CD4-positive, CD25-positive, alpha-beta regulatory T cell (primary cell): ENCODE measurements at regions not wholly inside any gene's neighbourhood (a gene's known extent, or its start where the extent isn't known, plus 50 kb on each side); places are given as distances from the start of the nearest gene placed in this dataset.
"Not testable (repeated sequence)": the region's sequence is repeated elsewhere in the genome, so short reads cannot be mapped to it uniquely, and the experiment has no call there.

Experiments
- ATAC-seq, 2 donors: fragments of 150-1000 bp; cut with Tn5 transposase; one replicate each; pipeline ENCODE4 v1.10.0; 2021; ENCODE audit warnings: low read depth in 2 of 2, moderate number of reproducible peaks in 2 of 2, moderate library complexity in 1 of 2
- DNase-seq, 3 donors: peaks; one replicate each; pipeline versions ENCODE4 v3.0.0 to v3.0.0-alpha.2; 2012 to 2022; ENCODE audit warnings: mixed read lengths in 1 of 3
- H3K27ac ChIP-seq: one replicate; pipeline ENCODE4 v1.7.0; 2013; ENCODE audit warnings: mild to moderate bottlenecking, low read length; ENCODE audit not compliant: insufficient read depth, poor library complexity, severe bottlenecking
- H3K27me3 ChIP-seq: one replicate; pipeline ENCODE4 v1.7.0; 2013; ENCODE audit warnings: low read length; ENCODE audit not compliant: control insufficient read depth, insufficient read depth
- H3K36me3 ChIP-seq: one replicate; pipeline ENCODE4 v1.7.0; 2013; ENCODE audit warnings: mild to moderate bottlenecking, low read length, moderate library complexity; ENCODE audit not compliant: control insufficient read depth, insufficient read depth
- H3K4me1 ChIP-seq: 2 replicates; pipeline ENCODE4 v1.7.0; 2013; ENCODE audit warnings: mild to moderate bottlenecking, low read length; ENCODE audit not compliant: insufficient read depth, control insufficient read depth, poor library complexity, severe bottlenecking
- H3K4me3 ChIP-seq: one replicate; pipeline ENCODE4 v1.7.0; 2013; ENCODE audit warnings: low read depth, mild to moderate bottlenecking, low read length, moderate library complexity
- H3K9me3 ChIP-seq, 2 experiments: 1 replicate in 1 of 2; 2 replicates in 1 of 2; pipeline ENCODE4 v1.7.0; 2013; ENCODE audit warnings: low read length in 2 of 2, mild to moderate bottlenecking in 1 of 2, moderate library complexity in 1 of 2; ENCODE audit not compliant: control insufficient read depth in 2 of 2
- H3K27ac Mint-ChIP-seq, 3 donors: one replicate each; pipeline ENCODE4 v1.8.0; 2020 to 2022; ENCODE audit warnings: mild to moderate bottlenecking in 3 of 3, mixed read lengths in 3 of 3, moderate library complexity in 2 of 3
- H3K27me3 Mint-ChIP-seq: one replicate; pipeline ENCODE4 v1.8.0; 2022; ENCODE audit warnings: mild to moderate bottlenecking, mixed read lengths
- H3K36me3 Mint-ChIP-seq: one replicate; pipeline ENCODE4 v1.8.0; 2020; ENCODE audit warnings: mixed read lengths
- H3K4me1 Mint-ChIP-seq, 4 donors: one replicate each; pipeline ENCODE4 v1.8.0; 2020 to 2022; ENCODE audit warnings: mixed read lengths in 4 of 4, mild to moderate bottlenecking in 1 of 4
- H3K4me3 Mint-ChIP-seq, 4 donors: one replicate each; pipeline ENCODE4 v1.8.0; 2020 to 2022; ENCODE audit warnings: mild to moderate bottlenecking in 4 of 4, mixed read lengths in 4 of 4, moderate library complexity in 3 of 4
- H3K9me3 Mint-ChIP-seq, 7 donors: one replicate each; pipeline ENCODE4 v1.8.0; 2020 to 2022; ENCODE audit warnings: mixed read lengths in 7 of 7, mild to moderate bottlenecking in 3 of 7, moderate library complexity in 2 of 7

DNA sequence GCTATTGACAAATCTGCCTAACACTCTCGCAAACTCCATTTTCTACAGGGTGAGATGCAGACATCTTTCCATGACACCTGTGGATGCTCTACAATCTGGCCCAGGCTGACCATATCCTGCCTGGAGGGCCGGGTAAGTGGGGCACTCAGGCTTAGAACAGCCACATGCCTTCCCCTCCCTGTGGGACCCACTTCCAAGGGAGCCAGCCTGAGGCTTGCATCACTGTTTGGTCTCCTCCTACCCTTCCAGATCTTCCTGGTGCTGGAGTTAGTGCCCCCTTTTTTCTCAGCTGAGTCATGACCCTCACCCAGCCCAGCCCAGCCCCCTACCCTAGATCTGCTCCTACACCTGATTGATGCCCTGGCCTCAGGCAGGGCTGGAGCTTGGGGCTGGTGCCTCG lies 62.0 kb upstream of the KCNK12 start:
- Histone ChIP-seq H3K27me3 (no peaks in the 10 kb centered on the region), H3K36me3 (no peaks in the 10 kb centered on the region), H3K4me1 (no peaks in the 10 kb centered on the region), H3K9me3 (no peaks in the 10 kb centered on the region), H3K4me3 (no peak overlapping the region), H3K27ac (no peak overlapping the region)
- no peak for DNase-seq
- Mint-ChIP-seq H3K4me1 (no peaks in the 10 kb centered on the region), H3K27ac (no peak overlapping the region), H3K27me3 (peaks cover 6% of the 10 kb centered on the region), H3K4me3 (no peak overlapping the region), H3K36me3 (no peaks in the 10 kb centered on the region), H3K9me3 (peaks cover 0 to 3% (median 0%) of the 10 kb centered on the region in 7 donors)
- no peak for ATAC-seq

- no peak overlapping the region for H3K4me3 ChIP-seq
- ATAC-seq (no peak), DNase-seq (no peak)
- no peaks in the 10 kb centered on the region for H3K4me1 ChIP-seq
- no peaks in the 10 kb centered on the region for H3K9me3 ChIP-seq
- Mint-ChIP-seq H3K27me3 (peaks cover 6% of the 10 kb centered on the region), H3K36me3 (no peaks in the 10 kb centered on the region), H3K4me3 (no peak overlapping the region), H3K27ac (no peak overlapping the region), H3K4me1 (no peaks in the 10 kb centered on the region), H3K9me3 (peaks cover 0 to 3% (median 0%) of the 10 kb centered on the region in 7 donors)
- no peak overlapping the region for H3K27ac ChIP-seq
- H3K27me3 ChIP-seq = no peaks in the 10 kb centered on the region
- no peaks in the 10 kb centered on the region for H3K36me3 ChIP-seq
Observed at GRCh38 chr2:47631792-47632398, 61.1 kb upstream of the KCNK12 start.

- Histone ChIP-seq H3K9me3 (no peaks in the 10 kb centered on the region), H3K27ac (no peak overlapping the region), H3K4me3 (no peak overlapping the region), H3K27me3 (no peaks in the 10 kb centered on the region), H3K4me1 (no peaks in the 10 kb centered on the region), H3K36me3 (no peaks in the 10 kb centered on the region)
- Mint-ChIP-seq H3K9me3 (peaks cover 0 to 4% (median 0%) of the 10 kb centered on the region in 7 donors), H3K4me3 (no peak overlapping the region), H3K27me3 (peaks cover 6% of the 10 kb centered on the region), H3K36me3 (no peaks in the 10 kb centered on the region), H3K4me1 (no peaks in the 10 kb centered on the region), H3K27ac (no peak overlapping the region)
- ATAC-seq (no peak), DNase-seq (no peak)
Observed at GRCh38 chr2:47631306-47631705, 60.5 kb upstream of the KCNK12 start.

DNA sequence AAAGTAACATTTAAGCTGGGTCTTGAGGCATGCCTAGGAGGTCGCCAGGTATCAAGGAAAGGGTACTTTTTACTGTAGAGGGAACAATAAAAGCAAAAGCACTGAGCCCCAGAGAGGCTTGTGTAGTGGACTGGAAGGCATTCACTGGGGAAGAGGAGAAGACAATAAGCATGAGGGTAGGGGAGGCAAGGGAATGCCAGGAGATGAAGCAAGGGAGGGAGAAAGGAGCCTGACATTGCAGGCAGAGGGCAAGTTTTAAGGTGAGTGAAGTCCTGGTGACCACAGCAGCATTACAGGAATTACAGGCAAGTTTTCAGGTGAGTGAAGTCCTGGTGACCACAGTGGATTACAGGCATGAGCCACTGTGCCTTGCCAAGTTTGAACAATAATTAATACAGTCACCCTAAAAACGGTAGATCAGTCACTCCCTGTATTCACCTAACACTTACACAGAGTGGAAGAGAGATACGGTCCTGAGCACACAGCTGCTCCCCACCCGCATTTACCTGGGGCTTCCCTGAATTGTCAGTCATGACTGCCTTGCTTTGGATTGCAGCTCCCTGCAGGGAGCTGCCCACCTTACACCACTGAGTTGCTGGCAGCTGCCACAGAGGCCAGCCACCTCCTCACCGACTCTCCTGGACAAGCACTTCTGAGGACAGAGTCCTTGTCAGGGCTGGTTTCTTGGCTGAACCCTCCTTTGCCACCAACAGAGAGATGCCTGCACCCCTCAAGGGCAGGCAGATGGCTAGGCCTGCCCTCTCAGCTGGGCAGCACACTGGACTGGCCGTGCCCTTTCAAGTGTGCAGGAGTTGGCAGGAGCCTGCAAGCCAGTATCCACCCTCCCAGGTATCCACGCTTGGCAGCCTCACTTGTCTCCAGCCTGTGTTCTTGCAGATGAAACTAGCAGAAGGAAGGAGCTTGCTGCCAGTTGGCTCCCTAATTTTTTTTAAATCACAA lies 59.0 kb upstream of the KCNK12 start:
- H3K4me1 Mint-ChIP-seq = no peaks in the 10 kb centered on the region
- ATAC-seq (no peak), DNase-seq (no peak)
- peaks cover 6% of the 10 kb centered on the region for H3K27me3 Mint-ChIP-seq
- H3K27ac Mint-ChIP-seq = no peak overlapping the region
- Histone ChIP-seq H3K4me1 (no peaks in the 10 kb centered on the region), H3K4me3 (no peak overlapping the region), H3K27me3 (no peaks in the 10 kb centered on the region), H3K36me3 (no peaks in the 10 kb centered on the region), H3K27ac (no peak overlapping the region), H3K9me3 (no peaks in the 10 kb centered on the region)
- peaks cover 0 to 4% (median 0%) of the 10 kb centered on the region in 7 donors for H3K9me3 Mint-ChIP-seq
- H3K36me3 Mint-ChIP-seq = no peaks in the 10 kb centered on the region
- no peak overlapping the region for H3K4me3 Mint-ChIP-seq

- no peak overlapping the region for H3K27ac ChIP-seq
- DNase-seq = no peak
- H3K4me3 Mint-ChIP-seq = no peak overlapping the region
- H3K4me1 Mint-ChIP-seq = no peaks in the 10 kb centered on the region
- H3K27me3 Mint-ChIP-seq = peaks cover 4% of the 10 kb centered on the region
- H3K9me3 ChIP-seq = no peaks in the 10 kb centered on the region
- H3K36me3 ChIP-seq = no peaks in the 10 kb centered on the region
- H3K36me3 Mint-ChIP-seq = no peaks in the 10 kb centered on the region
- H3K27me3 ChIP-seq = no peaks in the 10 kb centered on the region
- H3K9me3 Mint-ChIP-seq = peaks cover 0 to 4% (median 0%) of the 10 kb centered on the region in 7 donors
- no peak overlapping the region for H3K4me3 ChIP-seq
- no peak overlapping the region for H3K27ac Mint-ChIP-seq
- no peak for ATAC-seq
- no peaks in the 10 kb centered on the region for H3K4me1 ChIP-seq
Observed at GRCh38 chr2:47628904-47629303, 58.1 kb upstream of the KCNK12 start.

- H3K9me3 ChIP-seq = no peaks in the 10 kb centered on the region
- no peaks in the 10 kb centered on the region for H3K4me1 ChIP-seq
- Mint-ChIP-seq H3K36me3 (no peaks in the 10 kb centered on the region), H3K4me1 (no peaks in the 10 kb centered on the region), H3K27me3 (peaks cover 6% of the 10 kb centered on the region), H3K27ac (no peak overlapping the region), H3K9me3 (peaks cover 0 to 4% (median 0%) of the 10 kb centered on the region in 7 donors), H3K4me3 (no peak overlapping the region)
- ATAC-seq = no peak
- DNase-seq = no peak
- no peak overlapping the region for H3K27ac ChIP-seq
- H3K4me3 ChIP-seq = no peak overlapping the region
- H3K36me3 ChIP-seq = no peaks in the 10 kb centered on the region
- H3K27me3 ChIP-seq = no peaks in the 10 kb centered on the region
Observed at GRCh38 chr2:47626664-47627063, 55.9 kb upstream of the KCNK12 start.

DNA sequence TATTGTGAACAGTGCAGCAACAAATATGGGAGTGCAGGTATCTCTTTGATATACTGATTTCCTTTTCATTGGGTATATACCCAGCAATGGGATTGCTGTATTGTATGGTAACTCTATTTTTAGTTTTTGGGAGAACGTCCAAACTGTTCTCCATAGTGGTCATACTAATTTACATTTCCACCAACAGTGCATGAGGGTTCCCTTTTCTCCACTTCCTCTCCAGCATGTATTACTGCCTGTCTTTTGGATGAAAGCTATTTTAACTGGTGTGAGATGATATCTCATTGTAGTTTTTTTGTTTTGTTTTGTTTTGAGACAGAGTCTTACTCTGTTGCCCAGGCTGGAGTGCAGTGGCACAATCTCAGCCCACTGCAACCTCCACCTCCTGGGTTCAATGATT lies 52.4 kb upstream of the KCNK12 start:
- H3K27me3 Mint-ChIP-seq = not testable (repeated sequence)

More for the DNA sequence above, 52.4 kb upstream of the KCNK12 start:
- not testable (repeated sequence) for H3K27me3 ChIP-seq, H3K4me1 ChIP-seq, H3K4me1 Mint-ChIP-seq, H3K36me3 ChIP-seq, H3K9me3 ChIP-seq, H3K9me3 Mint-ChIP-seq, DNase-seq, H3K27ac ChIP-seq, ATAC-seq, H3K4me3 ChIP-seq, H3K4me3 Mint-ChIP-seq, H3K36me3 Mint-ChIP-seq, H3K27ac Mint-ChIP-seq
